Activated T-helper 2 cell treated with anti-CD3 and anti-CD28 coated beads, Interferon-gamma antibody, Interleukin-2, Interleukin-4, amounts not matched to agents 10 μg/mL and 5 μg/mL and 100 μg/mL, durations not matched to agents 14 hours and 24 hours and 36 hours (primary cell): ENCODE measurements at regions not wholly inside any gene's neighbourhood (a gene's known extent, or its start where the extent isn't known, plus 50 kb on each side); places are given as distances from the start of the nearest gene placed in this dataset.
"Not testable (repeated sequence)": the region's sequence is repeated elsewhere in the genome, so short reads cannot be mapped to it uniquely, and the experiment has no call there.

Source experiments
- DNase-seq: peaks from one replicate; pipeline ENCODE4 v3.0.0; 2021; ENCODE audit warnings: low spot score
- H3K27ac Mint-ChIP-seq: one replicate; pipeline ENCODE4 v1.8.0; 2021; ENCODE audit warnings: mixed read lengths
- H3K27me3 Mint-ChIP-seq: one replicate; pipeline ENCODE4 v1.8.0; 2021; ENCODE audit warnings: low read depth, mixed read lengths
- H3K36me3 Mint-ChIP-seq: one replicate; pipeline ENCODE4 v1.8.0; 2021; ENCODE audit warnings: low read depth, mixed read lengths
- H3K4me1 Mint-ChIP-seq: one replicate; pipeline ENCODE4 v1.8.0; 2021; ENCODE audit warnings: low read depth, mixed read lengths
- H3K4me3 Mint-ChIP-seq: one replicate; pipeline ENCODE4 v1.8.0; 2021; ENCODE audit warnings: low read depth, mild to moderate bottlenecking, moderate library complexity, mixed read lengths
- H3K9me3 Mint-ChIP-seq: one replicate; pipeline ENCODE4 v1.8.0; 2021; ENCODE audit warnings: mixed read lengths
- intact Hi-C: fragments of 100-400 bp; cut with micrococcal nuclease; formaldehyde crosslinking; loops from one replicate; pipeline ENCODE4 v1.15.1; 2023

- Mint-ChIP-seq H3K4me1 (peaks cover 7% of the 10 kb centered on the region), H3K27ac (no peak overlapping the region), H3K27me3 (no peaks in the 10 kb centered on the region), H3K36me3 (no peaks in the 10 kb centered on the region), H3K4me3 (no peak overlapping the region), H3K9me3 (no peaks in the 10 kb centered on the region)
- DNase-seq = no peak
- intact Hi-C loops = no loop called here
These were observed 105.6 kb downstream of the SLC25A47 start for GRCh38 chr14:100428727-100429126.

- no peaks in the 10 kb centered on the region for H3K36me3 Mint-ChIP-seq
- H3K4me3 Mint-ChIP-seq = no peak overlapping the region
- H3K27me3 Mint-ChIP-seq = no peaks in the 10 kb centered on the region
- no peaks in the 10 kb centered on the region for H3K9me3 Mint-ChIP-seq
- H3K27ac Mint-ChIP-seq = no peak overlapping the region
- H3K4me1 Mint-ChIP-seq = peaks cover 12% of the 10 kb centered on the region
- no peak for DNase-seq
- intact Hi-C loops = no loop called here
These were observed 106.4 kb downstream of the SLC25A47 start for GRCh38 chr14:100429537-100429936.

- Mint-ChIP-seq H3K4me3 (no peak overlapping the region), H3K9me3 (no peaks in the 10 kb centered on the region), H3K27me3 (no peaks in the 10 kb centered on the region), H3K4me1 (peaks cover 10% of the 10 kb centered on the region), H3K36me3 (no peaks in the 10 kb centered on the region), H3K27ac (no peak overlapping the region)
- no peak for DNase-seq
- intact Hi-C loops = no loop called here
These were observed 107.4 kb downstream of the SLC25A47 start for GRCh38 chr14:100430571-100430970.

GRCh38 chr14:100431461-100431860 is 108.3 kb downstream of the SLC25A47 start:
- H3K4me1 Mint-ChIP-seq = peaks cover 10% of the 10 kb centered on the region
- H3K9me3 Mint-ChIP-seq, intact Hi-C loops, H3K27me3 Mint-ChIP-seq, H3K27ac Mint-ChIP-seq, H3K36me3 Mint-ChIP-seq, H3K4me3 Mint-ChIP-seq, DNase-seq: not testable (repeated sequence)

- H3K4me1 Mint-ChIP-seq = peaks cover 10% of the 10 kb centered on the region
These were observed 109.7 kb downstream of the SLC25A47 start for GRCh38 chr14:100432652-100433427.

GRCh38 chr14:100433428-100433814 is 110.3 kb downstream of the SLC25A47 start:
- intact Hi-C loops = no loop called here
- Mint-ChIP-seq H3K36me3 (no peaks in the 10 kb centered on the region), H3K27me3 (no peaks in the 10 kb centered on the region), H3K4me3 (no peak overlapping the region), H3K27ac (no peak overlapping the region), H3K4me1 (peaks cover 10% of the 10 kb centered on the region), H3K9me3 (no peaks in the 10 kb centered on the region)
- no peak for DNase-seq

More at GRCh38 chr14:100432652-100433427, 109.7 kb downstream of the SLC25A47 start:
- intact Hi-C loops = no loop called here
- Mint-ChIP-seq H3K27me3 (no peaks in the 10 kb centered on the region), H3K36me3 (no peaks in the 10 kb centered on the region), H3K9me3 (no peaks in the 10 kb centered on the region), H3K4me3 (no peak overlapping the region), H3K27ac (no peak overlapping the region)
- DNase-seq = no peak

- H3K4me3 Mint-ChIP-seq = no peak overlapping the region
- H3K27ac Mint-ChIP-seq = no peak overlapping the region
- H3K4me1 Mint-ChIP-seq = peaks cover 10% of the 10 kb centered on the region
- intact Hi-C loops = no loop called here
- DNase-seq = no peak
- no peaks in the 10 kb centered on the region for H3K9me3 Mint-ChIP-seq
- no peaks in the 10 kb centered on the region for H3K36me3 Mint-ChIP-seq
- H3K27me3 Mint-ChIP-seq = no peaks in the 10 kb centered on the region
These were observed 111.0 kb downstream of the SLC25A47 start for GRCh38 chr14:100434033-100434601.

- H3K9me3 Mint-ChIP-seq = no peaks in the 10 kb centered on the region
- no peak overlapping the region for H3K4me3 Mint-ChIP-seq
These were observed 111.8 kb downstream of the SLC25A47 start for GRCh38 chr14:100434911-100435438.

GRCh38 chr14:100435459-100435858 is 112.3 kb downstream of the SLC25A47 start:
- Mint-ChIP-seq H3K27me3 (no peaks in the 10 kb centered on the region), H3K4me1 (peaks cover 21% of the 10 kb centered on the region), H3K4me3 (no peak overlapping the region), H3K36me3 (no peaks in the 10 kb centered on the region), H3K9me3 (no peaks in the 10 kb centered on the region), H3K27ac (no peak overlapping the region)
- intact Hi-C loops = no loop called here
- DNase-seq = no peak

More at GRCh38 chr14:100434911-100435438, 111.8 kb downstream of the SLC25A47 start:
- H3K27ac Mint-ChIP-seq = no peak overlapping the region
- peaks cover 16% of the 10 kb centered on the region for H3K4me1 Mint-ChIP-seq
- H3K27me3 Mint-ChIP-seq = no peaks in the 10 kb centered on the region
- no peak for DNase-seq
- no peaks in the 10 kb centered on the region for H3K36me3 Mint-ChIP-seq
- intact Hi-C loops = no loop called here

- H3K36me3 Mint-ChIP-seq = no peaks in the 10 kb centered on the region
- H3K4me1 Mint-ChIP-seq = peaks cover 34% of the 10 kb centered on the region
- no peak for DNase-seq
- no peaks in the 10 kb centered on the region for H3K9me3 Mint-ChIP-seq
- no peaks in the 10 kb centered on the region for H3K27me3 Mint-ChIP-seq
- H3K27ac Mint-ChIP-seq = no peak overlapping the region
- intact Hi-C loops = no loop called here
- no peak overlapping the region for H3K4me3 Mint-ChIP-seq
These were observed 113.7 kb downstream of the SLC25A47 start for GRCh38 chr14:100436745-100437406.

- no peaks in the 10 kb centered on the region for H3K36me3 Mint-ChIP-seq
- no peaks in the 10 kb centered on the region for H3K9me3 Mint-ChIP-seq
- DNase-seq = no peak
- intact Hi-C loops = no loop called here
- H3K4me3 Mint-ChIP-seq = no peak overlapping the region
- H3K27ac Mint-ChIP-seq = no peak overlapping the region
- peaks cover 35% of the 10 kb centered on the region for H3K4me1 Mint-ChIP-seq
- no peaks in the 10 kb centered on the region for H3K27me3 Mint-ChIP-seq
These were observed 115.1 kb downstream of the SLC25A47 start for GRCh38 chr14:100438271-100438670.

GRCh38 chr14:100438678-100439592 is 115.8 kb downstream of the SLC25A47 start:
- H3K27me3 Mint-ChIP-seq = no peaks in the 10 kb centered on the region
- no peaks in the 10 kb centered on the region for H3K9me3 Mint-ChIP-seq
- DNase-seq = no peak
- H3K36me3 Mint-ChIP-seq = no peaks in the 10 kb centered on the region
- intact Hi-C loops = no loop called here
- H3K4me3 Mint-ChIP-seq = no peak overlapping the region
- H3K27ac Mint-ChIP-seq = no peak overlapping the region
- H3K4me1 Mint-ChIP-seq = peaks cover 35% of the 10 kb centered on the region
